HT-29 (cell line): ENCODE measurements at regions not wholly inside any gene's neighbourhood (a gene's known extent, or its start where the extent isn't known, plus 50 kb on each side); places are given as distances from the start of the nearest gene placed in this dataset.

Experiments used
- DNase-seq: peaks from one replicate; pipeline ENCODE4 v3.0.0-alpha.2; 2015; ENCODE audit warnings: low spot score

DNA sequence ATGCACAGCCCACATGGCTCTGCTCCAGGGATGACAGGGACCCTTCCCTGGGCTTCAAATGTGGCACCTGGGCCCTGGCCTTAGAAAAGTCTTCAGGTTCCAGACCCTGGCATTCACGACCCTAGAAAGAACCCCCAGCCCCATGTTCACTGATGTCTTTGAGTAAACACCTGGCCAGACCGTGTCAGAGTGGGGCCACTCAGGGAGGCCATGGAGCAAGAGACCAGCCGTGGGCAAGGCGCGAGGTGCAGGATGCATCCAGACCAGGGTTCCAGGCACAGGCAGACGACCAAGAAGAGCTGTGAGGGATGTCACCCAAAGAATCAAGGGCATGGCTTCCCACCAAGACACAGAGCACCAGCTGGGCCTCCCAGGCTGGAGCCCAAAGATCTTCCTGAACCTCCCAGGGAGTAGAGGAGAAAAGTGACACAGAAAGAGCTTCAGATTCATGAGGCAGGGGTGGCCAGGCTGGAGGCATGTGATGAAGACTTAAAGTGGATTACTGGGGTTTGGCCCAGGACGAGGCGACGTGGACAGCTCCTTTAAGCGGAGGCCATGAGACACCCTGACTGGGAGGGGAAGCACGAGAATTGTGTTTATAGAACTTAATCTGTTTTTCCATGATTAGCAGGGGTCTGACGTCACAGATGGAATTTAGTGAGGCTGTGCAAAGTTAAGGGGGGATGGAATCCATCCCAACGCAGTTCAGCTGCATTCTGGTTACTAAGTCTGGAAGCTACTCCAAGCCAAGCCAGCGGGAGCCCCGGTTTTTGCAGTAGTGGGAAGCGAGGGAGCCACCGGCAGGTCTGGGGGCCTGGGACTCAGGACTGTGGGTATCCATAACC, 61.6 kb downstream of the ARL6IP4 start:
- DNase-seq = no peak

- DNase-seq = no peak
These were observed 60.6 kb downstream of the ARL6IP4 start for GRCh38 chr12:123041042-123041531.

- DNase-seq = no peak
These were observed 59.6 kb downstream of the ARL6IP4 start for GRCh38 chr12:123040106-123040505.

DNA sequence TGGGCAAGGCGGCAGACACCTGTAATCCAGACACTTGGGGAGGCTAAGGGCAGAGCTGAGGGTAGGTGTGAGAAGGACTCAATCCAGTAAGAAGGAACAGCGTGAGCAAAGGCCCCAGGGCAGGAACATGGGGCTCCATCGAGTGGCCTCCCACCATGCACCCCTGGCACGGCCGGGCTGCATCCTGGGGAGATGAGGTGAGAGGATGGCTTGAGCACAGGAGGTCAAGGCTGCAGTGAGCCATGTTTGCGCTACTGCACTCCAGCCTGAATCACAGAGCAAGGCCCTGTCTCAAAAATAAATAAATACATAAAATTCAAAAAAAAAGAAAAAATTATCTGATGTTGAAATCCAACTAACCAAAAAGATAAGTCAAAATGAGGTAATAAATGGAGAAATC, 58.5 kb downstream of the ARL6IP4 start:
- no peak for DNase-seq

- DNase-seq = no peak
These were observed 58.0 kb downstream of the ARL6IP4 start for GRCh38 chr12:123038486-123038885.

DNA sequence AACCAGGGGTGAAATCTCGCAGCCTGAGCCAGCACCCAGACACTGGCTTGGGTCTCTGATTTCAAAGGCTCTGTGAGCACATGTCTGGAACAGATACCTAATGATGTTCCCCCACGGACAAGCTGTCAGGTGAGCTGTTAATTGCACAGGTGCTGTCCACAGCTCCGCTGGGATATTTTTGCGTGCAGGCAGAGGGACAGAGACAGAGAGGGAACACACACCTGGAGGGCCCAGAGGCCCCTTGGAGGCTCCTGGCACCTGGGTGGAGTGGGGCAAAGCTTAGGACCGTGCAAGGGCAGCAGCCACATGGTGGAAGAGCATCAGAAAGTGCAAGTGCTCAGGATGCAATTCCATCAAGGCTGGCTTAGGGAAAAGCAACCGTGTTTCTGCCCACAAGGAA, 57.3 kb downstream of the ARL6IP4 start:
- DNase-seq = no peak

DNA sequence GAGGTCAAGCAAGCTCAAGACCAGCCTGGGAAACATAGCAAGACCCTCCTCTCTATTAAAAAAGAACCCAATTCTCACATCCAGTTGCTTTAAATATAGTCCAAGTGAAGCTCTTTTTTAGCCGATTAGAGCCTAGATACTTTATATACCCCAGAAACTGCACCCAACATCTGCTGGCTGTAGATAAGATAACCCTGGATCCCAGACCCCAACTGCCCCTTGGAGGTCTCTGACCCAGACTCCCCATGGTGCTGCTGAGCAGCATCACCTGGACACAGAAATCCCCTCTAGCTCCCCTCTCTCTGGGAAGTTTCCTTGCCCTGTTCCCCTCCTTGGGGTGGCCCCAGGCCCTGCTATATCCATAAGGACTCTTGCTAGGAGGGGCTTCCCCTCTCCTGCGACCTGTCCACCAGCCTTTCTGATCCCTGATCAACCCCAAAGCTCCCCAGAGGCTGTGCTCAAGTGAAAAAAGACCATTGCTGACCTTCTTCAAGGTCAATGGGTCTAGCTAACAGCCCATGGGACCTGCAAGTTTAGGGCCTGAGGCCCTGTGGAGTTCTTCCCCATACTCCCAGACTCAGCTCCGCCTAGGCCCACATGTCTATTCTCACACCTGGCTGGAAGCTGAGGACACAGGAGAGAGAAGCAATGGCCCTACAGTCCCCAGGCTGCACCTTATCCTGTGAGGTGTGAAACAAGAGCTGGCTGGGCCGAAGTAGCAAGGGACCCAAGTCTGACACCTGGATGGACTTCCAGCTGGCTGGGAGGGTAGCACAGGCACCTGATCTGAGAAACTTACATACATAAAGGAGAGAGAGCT, 56.2 kb downstream of the ARL6IP4 start:
- no peak for DNase-seq

DNA sequence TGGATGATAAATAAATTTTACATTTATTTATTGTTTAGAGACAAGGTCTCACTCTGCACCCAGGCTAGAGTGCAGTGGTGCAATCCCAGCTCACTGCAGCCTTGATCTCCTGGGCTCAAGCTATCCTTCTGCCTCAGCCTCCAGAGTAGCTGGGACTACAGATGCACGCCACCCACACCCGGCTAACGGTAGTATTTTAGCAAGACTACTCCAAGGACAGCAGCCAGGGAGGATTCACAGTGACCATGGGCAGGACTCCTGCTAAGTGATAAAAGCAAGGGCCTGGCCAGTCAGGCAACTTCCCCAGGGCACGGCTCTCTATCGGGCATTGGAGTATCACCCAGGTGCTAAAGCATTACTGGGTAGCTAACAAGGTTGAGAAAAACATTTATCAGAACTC, 55.4 kb downstream of the ARL6IP4 start:
- DNase-seq = no peak

GRCh38 chr12:123034865-123035264, 54.4 kb downstream of the ARL6IP4 start:
- no peak for DNase-seq

DNA sequence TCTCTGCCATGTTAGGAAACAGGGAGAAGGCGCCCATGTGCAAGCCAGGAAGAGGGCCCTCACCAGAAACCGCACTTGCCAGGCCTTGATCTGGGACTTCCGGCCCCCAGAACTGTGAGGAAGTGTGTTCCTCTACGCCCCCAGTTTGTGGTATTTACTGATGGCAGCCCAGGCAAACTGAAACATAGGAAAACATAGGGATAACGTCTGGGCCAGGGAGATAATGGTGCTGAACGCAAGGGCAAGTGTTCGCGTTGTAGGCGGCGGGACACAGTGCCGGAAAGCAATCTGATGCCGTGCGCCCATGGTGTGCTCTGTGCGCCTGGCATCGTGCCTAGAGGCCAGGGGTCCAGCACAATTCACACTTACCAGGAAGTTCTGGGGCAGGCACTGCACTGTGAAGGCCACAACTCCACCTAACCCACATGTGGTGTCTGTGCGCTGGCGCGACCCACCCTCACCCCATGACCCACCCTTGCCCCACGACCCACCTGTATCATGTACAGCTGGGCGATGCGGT, 53.6 kb downstream of the ARL6IP4 start:
- DNase-seq = no peak

DNA sequence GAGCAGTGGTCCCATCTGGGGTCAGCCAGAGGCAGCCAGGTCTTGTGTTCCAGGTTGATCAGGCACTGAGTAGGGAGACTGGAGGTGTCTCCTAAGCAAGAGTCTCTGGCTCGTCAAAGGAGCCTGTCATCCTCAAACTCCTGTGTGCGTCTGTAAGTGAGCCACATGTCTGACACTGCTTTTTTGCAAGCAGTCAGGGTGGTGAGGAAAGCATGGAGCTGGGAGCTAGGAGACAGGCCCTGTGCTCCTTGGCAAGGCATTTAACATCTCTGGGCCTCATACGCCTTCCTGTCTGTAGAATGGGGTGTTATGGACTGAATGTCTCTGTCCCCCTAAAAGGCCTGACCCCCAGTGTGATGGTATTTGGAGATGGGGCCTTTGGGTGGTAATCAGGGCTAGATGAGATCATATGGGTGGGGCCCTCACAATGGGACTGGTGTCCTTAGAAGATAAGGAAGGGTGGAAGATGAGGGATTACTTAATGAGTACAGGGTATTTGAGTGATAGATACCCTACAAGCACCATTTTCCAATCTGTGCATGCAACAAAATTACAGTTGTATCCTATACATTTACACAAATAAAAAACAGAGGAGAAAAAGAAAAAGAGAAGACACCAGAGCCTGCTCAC, 53.0 kb downstream of the ARL6IP4 start:
- DNase-seq = no peak

DNA sequence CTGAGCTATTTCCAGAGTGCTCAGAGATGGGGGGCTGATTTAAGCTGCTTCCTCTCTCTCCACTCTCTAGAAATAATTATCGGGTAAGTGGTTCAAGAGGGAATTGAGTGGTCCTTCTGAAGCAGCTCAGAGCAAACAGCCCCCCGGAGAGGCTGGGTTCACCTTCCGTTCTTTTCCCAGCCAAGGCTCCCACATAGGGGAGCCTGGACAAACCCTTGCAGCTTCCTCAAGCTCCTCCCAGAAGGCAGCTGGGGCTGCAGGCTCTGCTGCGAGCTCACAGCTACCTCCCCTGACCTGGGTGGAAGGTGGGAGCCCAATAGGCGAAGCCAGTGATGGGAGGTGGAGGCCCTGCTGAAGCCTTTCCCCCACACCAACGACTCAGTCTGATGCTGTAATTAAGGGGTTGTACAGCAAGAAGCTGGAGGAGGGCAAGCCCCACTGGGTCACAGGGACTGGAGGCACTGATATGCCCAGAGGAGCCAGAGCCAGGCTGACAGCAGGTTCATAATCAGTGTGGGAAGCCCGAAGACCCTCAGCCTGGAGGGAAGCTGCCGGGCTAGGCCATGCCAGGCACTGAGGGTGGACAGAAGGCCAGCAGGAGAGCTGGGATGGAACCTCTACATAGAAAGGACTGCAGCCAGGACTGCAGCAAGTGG, 52.4 kb downstream of the ARL6IP4 start:
- no peak for DNase-seq
